ENCODE measurements at regions not wholly inside any gene's neighbourhood (a gene's known extent, or its start where the extent isn't known, plus 50 kb on each side); places are given as distances from the start of the nearest gene placed in this dataset.

- no peaks in the 10 kb centered on the region for H3K36me3 ChIP-seq (ENCODE audit: control insufficient read depth, insufficient read depth, low read length)
- H3K4me3 ChIP-seq (ENCODE audit: low read depth in 2 of 2, low read length in 2 of 2), result no peak overlapping the region
- DNase-seq (ENCODE audit: low read depth, low spot score) (no peak), ATAC-seq (no peak)
- ChIA-PET CTCF (no interaction called here), POLR2A (no interaction called here)
- no peaks in the 10 kb centered on the region; the same call in 1 of the 2 replicates for H3K9me3 ChIP-seq (ENCODE audit: control insufficient read depth, insufficient read depth, low read depth, low read length)
- H3K27me3 ChIP-seq (ENCODE audit: control insufficient read depth, insufficient read depth, low read length), result no peaks in the 10 kb centered on the region
- no peaks in the 10 kb centered on the region for H3K4me1 ChIP-seq (ENCODE audit: control insufficient read depth, insufficient read depth, low read length)
- intact Hi-C loops (cut with micrococcal nuclease; ENCODE audit: unreplicated experiment), result no loop called here
- in situ Hi-C loops (cut with HindIII; ENCODE audit: low pct_unique_long_range_greater_than_20kb, low sequenced_read_pairs), result no loop called here
- H3K27ac ChIP-seq (ENCODE audit: low read length), result peak overlapping the region; percentile 40; the same call in 1 of the 2 replicates
- TF ChIP-seq SIN3A (IDR thresholded peaks at IDR 0.05; ENCODE audit: borderline replicate concordance, insufficient read depth, low read depth, low read length) (no peak), CTCF (IDR thresholded peaks at IDR 0.05) (no peak), POLR2AphosphoS5 (IDR thresholded peaks at IDR 0.05; ENCODE audit: low read depth, low read length) (no peak), REST (IDR thresholded peaks at IDR 0.05; ENCODE audit: insufficient read depth in 1 of 2, low read depth in 2 of 2, low read length in 1 of 2) (no peak), TCF7L2 (IDR thresholded peaks at IDR 0.05; ENCODE audit: low read depth, low read length) (no peak)
- BruUV-seq (replicated peaks), result no TSS peak
These were observed 312.2 kb upstream of the TRIB2 start for GRCh38 chr2:12404497-12404896.

- Histone ChIP-seq H3K27ac (ENCODE audit: low read length) (no peak overlapping the region), H3K27me3 (ENCODE audit: control insufficient read depth, insufficient read depth, low read length) (no peaks in the 10 kb centered on the region), H3K36me3 (ENCODE audit: control insufficient read depth, insufficient read depth, low read length) (no peaks in the 10 kb centered on the region), H3K4me3 (ENCODE audit: low read depth in 2 of 2, low read length in 2 of 2) (no peak overlapping the region), H3K9me3 (ENCODE audit: control insufficient read depth, insufficient read depth, low read depth, low read length) (no peaks in the 10 kb centered on the region; the same call in 1 of the 2 replicates), H3K4me1 (ENCODE audit: control insufficient read depth, insufficient read depth, low read length) (no peaks in the 10 kb centered on the region)
- in situ Hi-C loops (cut with HindIII; ENCODE audit: low pct_unique_long_range_greater_than_20kb, low sequenced_read_pairs) (no loop called here), intact Hi-C loops (cut with micrococcal nuclease; ENCODE audit: unreplicated experiment) (no loop called here)
- ChIA-PET CTCF (no interaction called here), POLR2A (no interaction called here)
- no peak for ATAC-seq
- DNase-seq (ENCODE audit: low read depth, low spot score), result no peak
- BruUV-seq (replicated peaks), result no TSS peak
- TF ChIP-seq TCF7L2 (IDR thresholded peaks at IDR 0.05; ENCODE audit: low read depth, low read length) (no peak), REST (IDR thresholded peaks at IDR 0.05; ENCODE audit: insufficient read depth in 1 of 2, low read depth in 2 of 2, low read length in 1 of 2) (no peak), POLR2AphosphoS5 (IDR thresholded peaks at IDR 0.05; ENCODE audit: low read depth, low read length) (no peak), CTCF (IDR thresholded peaks at IDR 0.05) (no peak)
These were observed 309.6 kb upstream of the TRIB2 start for GRCh38 chr2:12407160-12407559.

Measured in Panc1 (cell line).